ENCODE measurements at regions not wholly inside any gene's neighbourhood (a gene's known extent, or its start where the extent isn't known, plus 50 kb on each side); places are given as distances from the start of the nearest gene placed in this dataset.

GRCh38 chr11:100545556-100545955, 141.5 kb upstream of the ARHGAP42 start:
- no peak overlapping the region for H3K27ac Mint-ChIP-seq (ENCODE audit: unreplicated experiment)
- no peaks in the 10 kb centered on the region for H3K36me3 Mint-ChIP-seq (ENCODE audit: low read depth, unreplicated experiment)
- H3K4me3 Mint-ChIP-seq (ENCODE audit: unreplicated experiment) = no peak overlapping the region
- H3K27me3 Mint-ChIP-seq (ENCODE audit: unreplicated experiment) = peaks cover 1% of the 10 kb centered on the region
- no peaks in the 10 kb centered on the region for H3K9me3 Mint-ChIP-seq (ENCODE audit: unreplicated experiment)
- no peak for DNase-seq (ENCODE audit: low spot score)
- TF ChIP-seq CTCF (IDR thresholded peaks at IDR 0.05; ENCODE audit: unreplicated experiment) = no peak
- no peaks in the 10 kb centered on the region for H3K4me1 Mint-ChIP-seq (ENCODE audit: unreplicated experiment)

GRCh38 chr11:100545970-100546369, 141.1 kb upstream of the ARHGAP42 start:
- no peaks in the 10 kb centered on the region for H3K36me3 Mint-ChIP-seq (ENCODE audit: low read depth, unreplicated experiment)
- TF ChIP-seq CTCF (IDR thresholded peaks at IDR 0.05; ENCODE audit: unreplicated experiment) = no peak
- no peak overlapping the region for H3K27ac Mint-ChIP-seq (ENCODE audit: unreplicated experiment)
- no peaks in the 10 kb centered on the region for H3K9me3 Mint-ChIP-seq (ENCODE audit: unreplicated experiment)
- no peak for DNase-seq (ENCODE audit: low spot score)
- H3K4me1 Mint-ChIP-seq (ENCODE audit: unreplicated experiment) = no peaks in the 10 kb centered on the region
- H3K4me3 Mint-ChIP-seq (ENCODE audit: unreplicated experiment) = no peak overlapping the region
- H3K27me3 Mint-ChIP-seq (ENCODE audit: unreplicated experiment) = no peaks in the 10 kb centered on the region

GRCh38 chr11:100546714-100547113, 140.4 kb upstream of the ARHGAP42 start:
- Mint-ChIP-seq H3K27me3 (ENCODE audit: unreplicated experiment) (no peaks in the 10 kb centered on the region), H3K27ac (ENCODE audit: unreplicated experiment) (no peak overlapping the region), H3K4me3 (ENCODE audit: unreplicated experiment) (no peak overlapping the region), H3K36me3 (ENCODE audit: low read depth, unreplicated experiment) (no peaks in the 10 kb centered on the region), H3K9me3 (ENCODE audit: unreplicated experiment) (no peaks in the 10 kb centered on the region), H3K4me1 (ENCODE audit: unreplicated experiment) (no peaks in the 10 kb centered on the region)
- TF ChIP-seq CTCF (IDR thresholded peaks at IDR 0.05; ENCODE audit: unreplicated experiment) = no peak
- DNase-seq (ENCODE audit: low spot score) = no peak

- TF ChIP-seq CTCF (IDR thresholded peaks at IDR 0.05; ENCODE audit: unreplicated experiment) = no peak
- H3K27ac Mint-ChIP-seq (ENCODE audit: unreplicated experiment) = no peak overlapping the region
- peaks cover 5% of the 10 kb centered on the region for H3K4me1 Mint-ChIP-seq (ENCODE audit: unreplicated experiment)
- no peak overlapping the region for H3K4me3 Mint-ChIP-seq (ENCODE audit: unreplicated experiment)
- no peaks in the 10 kb centered on the region for H3K9me3 Mint-ChIP-seq (ENCODE audit: unreplicated experiment)
- H3K36me3 Mint-ChIP-seq (ENCODE audit: low read depth, unreplicated experiment) = no peaks in the 10 kb centered on the region
- DNase-seq (ENCODE audit: low spot score) = no peak
- H3K27me3 Mint-ChIP-seq (ENCODE audit: unreplicated experiment) = no peaks in the 10 kb centered on the region
These were observed 136.8 kb upstream of the ARHGAP42 start for GRCh38 chr11:100550298-100550697.

GRCh38 chr11:100550912-100551632, 136.0 kb upstream of the ARHGAP42 start:
- H3K9me3 Mint-ChIP-seq (ENCODE audit: unreplicated experiment) = no peaks in the 10 kb centered on the region
- TF ChIP-seq CTCF (IDR thresholded peaks at IDR 0.05; ENCODE audit: unreplicated experiment) = no peak
- no peak for DNase-seq (ENCODE audit: low spot score)
- H3K4me1 Mint-ChIP-seq (ENCODE audit: unreplicated experiment) = peaks cover 5% of the 10 kb centered on the region
- H3K27ac Mint-ChIP-seq (ENCODE audit: unreplicated experiment) = no peak overlapping the region
- H3K36me3 Mint-ChIP-seq (ENCODE audit: low read depth, unreplicated experiment) = no peaks in the 10 kb centered on the region
- no peak overlapping the region for H3K4me3 Mint-ChIP-seq (ENCODE audit: unreplicated experiment)
- no peaks in the 10 kb centered on the region for H3K27me3 Mint-ChIP-seq (ENCODE audit: unreplicated experiment)

All from endothelial cell (in vitro differentiated cells).